AG09319 (cell line): ENCODE measurements at regions not wholly inside any gene's neighbourhood (a gene's known extent, or its start where the extent isn't known, plus 50 kb on each side); places are given as distances from the start of the nearest gene placed in this dataset.

Experiments used
- DNase-seq: peaks from one replicate; pipeline ENCODE4 v3.0.0-alpha.2; 2010; ENCODE audit warnings: low read depth; ENCODE audit errors: extremely low read depth
- CTCF ChIP-seq: IDR thresholded peaks from 2 replicates; pipeline ENCODE4 v1.5.1; 2011; ENCODE audit warnings: low read depth, mild to moderate bottlenecking, inconsistent platforms, low read length, moderate library complexity

DNA sequence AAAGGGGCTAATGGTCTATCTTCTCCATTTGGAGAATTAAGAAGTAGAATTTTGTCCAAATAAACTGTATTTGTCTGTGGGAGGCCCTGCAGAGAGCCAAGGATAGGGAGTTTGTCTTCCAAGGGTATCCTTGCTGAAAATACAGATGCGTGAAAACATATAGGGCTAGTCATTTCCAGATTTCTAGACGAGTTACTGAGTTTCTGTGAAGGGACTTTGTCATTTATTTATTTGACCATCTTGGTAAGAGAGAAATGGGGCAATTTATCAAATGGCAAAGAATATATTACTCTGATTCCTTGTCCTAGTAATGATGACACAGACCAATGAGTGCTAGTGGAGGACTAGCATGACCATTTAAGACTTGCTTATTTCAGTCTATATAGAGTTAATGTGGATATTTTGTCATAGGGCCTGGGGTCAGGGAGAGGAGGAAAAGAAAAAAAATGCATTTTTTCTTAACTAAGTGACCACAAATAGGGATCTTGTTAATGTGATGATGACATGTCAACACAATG, 376.6 kb upstream of the ONECUT1 start:
- DNase-seq = no peak
- no peak for TF ChIP-seq CTCF

DNA sequence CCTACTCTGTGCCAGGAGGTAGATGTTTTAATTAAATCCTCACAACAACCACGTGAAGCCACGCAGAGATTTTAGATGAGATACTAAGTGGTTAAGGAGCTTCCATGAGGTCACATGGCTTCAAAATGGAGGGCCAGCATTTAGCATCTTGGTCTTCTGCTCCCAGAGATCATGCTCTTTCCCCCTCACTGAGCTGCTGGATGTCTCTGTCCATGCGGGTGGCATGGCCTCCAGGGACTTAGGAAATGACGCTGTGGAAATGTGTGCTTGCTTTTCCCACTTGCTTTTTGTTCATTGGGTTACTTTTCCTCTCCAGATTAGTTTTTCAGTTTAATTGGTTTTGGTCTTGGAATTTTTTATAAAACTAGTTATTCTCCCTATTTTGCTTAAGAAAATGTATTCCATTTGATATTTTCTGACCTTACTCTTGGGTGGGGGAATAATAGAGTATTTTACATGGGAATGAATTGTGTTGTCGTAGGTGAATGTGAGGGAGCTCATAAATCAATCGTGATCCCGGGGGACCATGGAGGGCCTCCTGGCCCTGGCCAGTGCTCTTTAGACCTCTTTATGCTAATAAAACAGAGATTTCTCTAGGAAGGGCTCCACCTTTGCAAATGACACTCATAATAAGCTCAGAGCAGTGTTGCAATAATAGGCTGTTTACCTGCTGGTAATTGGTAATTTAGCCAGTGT, 376.0 kb upstream of the ONECUT1 start:
- no peak for TF ChIP-seq CTCF
- DNase-seq = no peak

DNA sequence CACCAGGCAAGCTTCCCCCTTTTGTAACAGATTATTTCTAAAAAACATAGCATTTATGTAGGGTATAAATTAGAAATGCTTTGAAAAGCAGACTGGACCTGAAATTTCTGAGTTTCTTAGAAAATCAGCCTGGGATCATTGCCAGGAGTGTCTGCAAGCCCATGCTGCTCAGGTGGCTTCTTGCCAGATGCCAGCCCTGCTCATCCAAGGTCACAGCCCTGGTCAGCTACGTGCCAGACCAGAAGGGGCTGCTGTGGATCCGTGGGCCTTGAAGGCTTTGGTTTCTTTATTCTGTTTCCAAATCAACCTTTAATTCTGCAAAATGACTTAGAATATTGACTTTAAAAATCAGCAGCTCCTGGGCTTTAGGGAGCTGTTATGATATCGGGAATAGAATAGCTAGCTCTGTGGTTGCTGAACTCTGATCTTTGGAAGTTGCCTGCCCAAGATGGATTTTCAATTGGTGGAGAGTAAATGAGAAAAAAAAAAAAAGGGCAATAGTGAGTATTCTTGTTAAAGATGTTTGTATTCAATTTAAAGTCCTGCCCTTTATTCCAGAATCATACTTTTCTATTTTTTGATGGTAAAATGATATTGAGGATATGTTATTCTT, 370.1 kb upstream of the ONECUT1 start:
- DNase-seq = no peak
- TF ChIP-seq CTCF = no peak

DNA sequence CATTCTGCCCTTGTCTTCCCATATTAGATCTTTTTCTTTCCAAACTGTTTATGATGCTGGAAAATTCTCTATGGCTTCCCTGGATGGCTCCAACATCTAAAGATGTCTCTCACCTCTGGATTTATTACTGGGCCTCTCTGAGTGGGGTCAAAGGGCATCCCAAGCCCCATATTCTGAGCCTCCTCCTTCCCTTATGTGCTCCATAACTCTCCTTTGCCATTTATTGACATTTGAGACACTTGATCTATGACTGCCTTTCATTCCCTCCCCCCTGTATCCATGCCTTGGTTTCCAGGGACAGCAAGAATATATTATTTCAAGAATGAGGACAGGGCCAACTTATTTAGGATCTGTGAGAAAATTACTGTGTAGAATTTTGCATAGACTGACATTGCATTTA, 369.3 kb upstream of the ONECUT1 start:
- no peak for DNase-seq
- TF ChIP-seq CTCF = no peak

- no peak for TF ChIP-seq CTCF
- DNase-seq = no peak
Measured at GRCh38 chr15:53158995-53159394, 368.9 kb upstream of the ONECUT1 start.

DNA sequence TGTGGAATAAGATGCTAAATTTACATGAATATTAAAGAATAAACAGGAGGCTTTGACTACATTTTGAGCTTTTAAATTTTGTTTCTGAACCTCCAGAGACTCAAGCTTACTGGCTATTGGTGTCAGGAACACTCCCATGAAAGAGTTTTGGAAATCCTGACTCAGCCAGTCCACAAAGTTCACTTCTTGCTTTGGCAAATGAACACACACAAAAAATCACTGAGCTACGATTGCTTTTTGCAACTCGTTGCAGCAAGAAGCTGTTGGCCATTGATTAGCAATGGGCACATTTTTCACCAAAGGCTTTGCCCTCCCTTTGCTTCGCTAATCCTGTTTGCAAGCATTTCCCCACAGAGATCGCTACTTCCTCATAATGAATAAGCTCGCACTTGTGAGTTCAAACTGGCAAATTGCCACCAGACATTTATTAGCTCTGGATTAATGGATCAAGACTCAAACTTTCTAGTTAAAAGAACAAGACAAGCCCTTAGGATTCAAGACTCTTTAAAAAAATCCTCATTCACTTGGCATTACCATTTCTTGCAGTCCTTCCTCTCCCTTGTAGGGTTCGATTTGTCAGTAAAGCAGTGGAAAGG, 343.2 kb upstream of the ONECUT1 start:
- TF ChIP-seq CTCF = no peak
- no peak for DNase-seq

DNA sequence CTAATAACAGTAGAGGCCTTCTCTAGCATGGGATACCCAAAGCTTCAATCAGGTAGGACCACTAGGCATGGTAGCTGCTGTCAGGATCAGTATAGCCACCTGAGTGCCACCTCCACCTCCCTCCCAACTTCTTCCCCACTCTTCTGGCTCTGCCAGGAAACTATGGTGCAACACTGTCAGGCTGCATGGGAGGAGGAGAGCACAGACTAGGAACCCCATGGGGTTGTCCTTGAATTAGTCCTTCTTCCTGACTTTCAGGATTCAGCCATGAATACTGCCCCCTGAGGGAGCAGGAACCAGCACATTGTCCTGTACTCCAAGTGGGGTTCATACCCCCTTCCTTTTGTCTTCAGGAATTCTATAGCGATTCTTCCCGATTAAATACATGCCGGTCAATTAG, 340.8 kb upstream of the ONECUT1 start:
- no peak for TF ChIP-seq CTCF

More for the DNA sequence above, 340.8 kb upstream of the ONECUT1 start:
- no peak for DNase-seq
